Sigmoid colon (tissue), 6 donors: ENCODE measurements at regions not wholly inside any gene's neighbourhood (a gene's known extent, or its start where the extent isn't known, plus 50 kb on each side); places are given as distances from the start of the nearest gene placed in this dataset.

Experiments used
- DNase-seq: peaks from one replicate; pipeline ENCODE4 v3.0.0-alpha.2; 2019
- H3K27ac ChIP-seq, 4 donors: fragments of 200-600 bp; sonication (generic); one replicate each; pipeline ENCODE4 v1.5.1; 2016 to 2019; ENCODE audit warnings: mild to moderate bottlenecking in 1 of 4
- H3K27me3 ChIP-seq, 3 donors: fragments of 200-600 bp; sonication (generic); one replicate each; pipeline ENCODE4 v1.5.1; 2019; ENCODE audit warnings: mild to moderate bottlenecking in 1 of 3
- H3K36me3 ChIP-seq, 4 donors: fragments of 200-600 bp; sonication (generic); one replicate each; pipeline ENCODE4 v1.5.1; 2016 to 2019
- H3K4me1 ChIP-seq, 4 donors: fragments of 200-600 bp; sonication (generic); one replicate each; pipeline ENCODE4 v1.5.1; 2017 to 2019
- H3K4me3 ChIP-seq, 4 donors: fragments of 200-600 bp; sonication (generic); one replicate each; pipeline ENCODE4 v1.5.1; 2017 to 2019; ENCODE audit warnings: mild to moderate bottlenecking in 2 of 4, moderate library complexity in 1 of 4
- H3K9me3 ChIP-seq, 4 donors: fragments of 200-600 bp in 3 of 4; sonication (generic) in 3 of 4; one replicate each; pipeline versions ENCODE4 v1.5.1 to v1.6.1; 2013 to 2019
- CTCF ChIP-seq, 4 experiments: fragments of 450-650 bp in 3 of 4; fragments of 200-600 bp in 1 of 4; IDR thresholded peaks; one replicate each; pipeline ENCODE4 v1.5.1; 2016 to 2019; ENCODE audit warnings: antibody characterized with exemption in 4 of 4, mild to moderate bottlenecking in 3 of 4, moderate library complexity in 2 of 4
- EP300 ChIP-seq, 4 donors: sonication (generic); formaldehyde crosslinking; IDR thresholded peaks; one replicate each; pipeline ENCODE4 v1.6.1; 2017; ENCODE audit warnings: antibody characterized with exemption in 4 of 4
- POLR2A ChIP-seq, 2 donors: fragments of 450-650 bp; IDR thresholded peaks; one replicate each; pipeline ENCODE4 v1.6.1; 2016; ENCODE audit warnings: antibody characterized with exemption in 2 of 2, mild to moderate bottlenecking in 2 of 2, moderate library complexity in 2 of 2
- POLR2AphosphoS5 ChIP-seq, 4 donors: sonication (generic); formaldehyde crosslinking; IDR thresholded peaks; one replicate each; pipeline ENCODE4 v1.6.1; 2017; ENCODE audit warnings: antibody characterized with exemption in 4 of 4
- WGBS, 2 donors: extraction: QIAGEN DNeasy Blood & Tissue Kit; methylation state at CpG; one replicate each; pipeline ENCODE4 v1.1.7; 2013; 5-methylcytosine and 5-hydroxymethylcytosine counted together
- intact Hi-C: fragments of 100-400 bp; cut with DNase I; formaldehyde crosslinking; loops from one replicate; pipeline ENCODE4 v1.15.1; 2023
- donor health status: healthy with polysubstance abuse.
- donor health status: healthy.

GRCh38 chr1:99540744-99541143 is 105.2 kb upstream of the PALMD start:
- H3K27me3 ChIP-seq, result no peaks in the 10 kb centered on the region
- no peaks in the 10 kb centered on the region for H3K9me3 ChIP-seq
- H3K4me1 ChIP-seq, result no peaks in the 10 kb centered on the region
- no peak for DNase-seq
- intact Hi-C loops, result no loop called here
- TF ChIP-seq CTCF (IDR thresholded peaks at IDR 0.05) (no peak), EP300 (IDR thresholded peaks at IDR 0.05) (no peak), POLR2A (IDR thresholded peaks at IDR 0.05) (no peak), POLR2AphosphoS5 (IDR thresholded peaks at IDR 0.05) (no peak)
- H3K4me3 ChIP-seq, result no peak overlapping the region
- WGBS, 2 donors, result 93 to 97% methylated on average over 1 of the region's 1 CpG
- H3K27ac ChIP-seq, result no peak overlapping the region
- H3K36me3 ChIP-seq, result no peaks in the 10 kb centered on the region

GRCh38 chr1:99544328-99544727 is 101.6 kb upstream of the PALMD start:
- TF ChIP-seq CTCF (IDR thresholded peaks at IDR 0.05), result no peak
- TF ChIP-seq EP300 (IDR thresholded peaks at IDR 0.05), result no peak
- no peak for TF ChIP-seq POLR2A (IDR thresholded peaks at IDR 0.05)
- TF ChIP-seq POLR2AphosphoS5 (IDR thresholded peaks at IDR 0.05), result no peak
- DNase-seq, result no peak
- Histone ChIP-seq H3K9me3 (no peaks in the 10 kb centered on the region), H3K4me1 (peaks cover 0 to 6% (median 3%) of the 10 kb centered on the region in 4 donors), H3K4me3 (no peak overlapping the region), H3K27me3 (no peaks in the 10 kb centered on the region), H3K36me3 (no peaks in the 10 kb centered on the region), H3K27ac (no peak overlapping the region)
- intact Hi-C loops, result no loop called here
- WGBS, 2 donors, result 27 to 41% methylated on average over 1 of the region's 1 CpG

GRCh38 chr1:99546432-99547416 is 99.2 kb upstream of the PALMD start:
- peaks cover 0 to 6% (median 3%) of the 10 kb centered on the region in 4 donors for H3K4me1 ChIP-seq
- intact Hi-C loops, result no loop called here
- H3K9me3 ChIP-seq, result no peaks in the 10 kb centered on the region
- TF ChIP-seq POLR2A (IDR thresholded peaks at IDR 0.05), result no peak
- no peak for TF ChIP-seq EP300 (IDR thresholded peaks at IDR 0.05)
- TF ChIP-seq POLR2AphosphoS5 (IDR thresholded peaks at IDR 0.05), result no peak
- TF ChIP-seq CTCF (IDR thresholded peaks at IDR 0.05), result no peak
- 74 to 77% methylated on average over 3 of the region's 3 CpGs for WGBS, 2 donors
- no peaks in the 10 kb centered on the region for H3K27me3 ChIP-seq
- no peak overlapping the region for H3K4me3 ChIP-seq
- H3K27ac ChIP-seq, result no peak overlapping the region
- no peak for DNase-seq
- no peaks in the 10 kb centered on the region for H3K36me3 ChIP-seq

- TF ChIP-seq POLR2A (IDR thresholded peaks at IDR 0.05) (no peak), EP300 (IDR thresholded peaks at IDR 0.05) (no peak)
- no peak for DNase-seq
- WGBS, 2 donors, result 61% methylated on average over 3 of the region's 3 CpGs
- Histone ChIP-seq H3K4me3 (no peak overlapping the region), H3K9me3 (no peaks in the 10 kb centered on the region), H3K27ac (no peak overlapping the region), H3K36me3 (no peaks in the 10 kb centered on the region), H3K27me3 (no peaks in the 10 kb centered on the region), H3K4me1 (peaks cover 0 to 6% (median 3%) of the 10 kb centered on the region in 4 donors)
- intact Hi-C loops, result no loop called here
Measured at GRCh38 chr1:99548943-99549605, 96.8 kb upstream of the PALMD start.

- H3K27me3 ChIP-seq, result no peaks in the 10 kb centered on the region
- intact Hi-C loops, result no loop called here
- H3K4me1 ChIP-seq, result peaks cover 0 to 6% (median 3%) of the 10 kb centered on the region in 4 donors
- H3K36me3 ChIP-seq, result no peaks in the 10 kb centered on the region
- H3K4me3 ChIP-seq, result no peak overlapping the region
- TF ChIP-seq POLR2A (IDR thresholded peaks at IDR 0.05) (no peak), EP300 (IDR thresholded peaks at IDR 0.05) (no peak), CTCF (IDR thresholded peaks at IDR 0.05) (no peak), POLR2AphosphoS5 (IDR thresholded peaks at IDR 0.05) (no peak)
- DNase-seq, result no peak
- H3K9me3 ChIP-seq, result no peaks in the 10 kb centered on the region
- 90 to 92% methylated on average over 9 of the region's 9 CpGs for whole genome bisulfite sequencing, 2 donors
- H3K27ac ChIP-seq, result no peak overlapping the region
Measured at GRCh38 chr1:99550198-99550597, 95.7 kb upstream of the PALMD start.
